ENCODE measurements at regions not wholly inside any gene's neighbourhood (a gene's known extent, or its start where the extent isn't known, plus 50 kb on each side); places are given as distances from the start of the nearest gene placed in this dataset.

GRCh38 chr4:3360777-3361176 is 68.0 kb downstream of the RGS12 start:
- H3K27ac ChIP-seq: no peak overlapping the region
- H3K9me3 ChIP-seq (replicated peaks): no peaks in the 10 kb centered on the region
- no peak overlapping the region for H3K4me3 ChIP-seq
- peaks cover 3% of the 10 kb centered on the region; the same call in 1 of the 2 replicates for H3K36me3 ChIP-seq
- no peaks in the 10 kb centered on the region for H3K4me1 ChIP-seq
- DNase-seq: no peak
- H3K27me3 ChIP-seq: no peaks in the 10 kb centered on the region

GRCh38 chr4:3361406-3361805 is 68.6 kb downstream of the RGS12 start:
- Histone ChIP-seq H3K36me3 (peaks cover 3% of the 10 kb centered on the region; the same call in 1 of the 2 replicates), H3K9me3 (replicated peaks) (no peaks in the 10 kb centered on the region), H3K4me3 (no peak overlapping the region), H3K27ac (no peak overlapping the region), H3K27me3 (no peaks in the 10 kb centered on the region), H3K4me1 (no peaks in the 10 kb centered on the region)
- no peak for DNase-seq

- Histone ChIP-seq H3K27me3 (no peaks in the 10 kb centered on the region), H3K27ac (no peak overlapping the region), H3K4me3 (no peak overlapping the region), H3K36me3 (peaks cover 3% of the 10 kb centered on the region; the same call in 1 of the 2 replicates), H3K4me1 (no peaks in the 10 kb centered on the region), H3K9me3 (replicated peaks) (no peaks in the 10 kb centered on the region)
- DNase-seq: no peak
Measured at GRCh38 chr4:3361896-3362295, 69.1 kb downstream of the RGS12 start.

GRCh38 chr4:3362431-3363287 is 69.8 kb downstream of the RGS12 start:
- Histone ChIP-seq H3K27ac (no peak overlapping the region), H3K4me1 (no peaks in the 10 kb centered on the region), H3K4me3 (no peak overlapping the region), H3K9me3 (replicated peaks) (no peaks in the 10 kb centered on the region), H3K27me3 (no peaks in the 10 kb centered on the region), H3K36me3 (no peaks in the 10 kb centered on the region; the same call in 1 of the 2 replicates)
- no peak for DNase-seq

GRCh38 chr4:3363411-3364141 is 70.8 kb downstream of the RGS12 start:
- Histone ChIP-seq H3K4me1 (no peaks in the 10 kb centered on the region), H3K27ac (no peak overlapping the region), H3K4me3 (no peak overlapping the region), H3K36me3 (no peaks in the 10 kb centered on the region; the same call in 1 of the 2 replicates), H3K27me3 (no peaks in the 10 kb centered on the region), H3K9me3 (replicated peaks) (no peaks in the 10 kb centered on the region)
- DNase-seq: no peak

DNA sequence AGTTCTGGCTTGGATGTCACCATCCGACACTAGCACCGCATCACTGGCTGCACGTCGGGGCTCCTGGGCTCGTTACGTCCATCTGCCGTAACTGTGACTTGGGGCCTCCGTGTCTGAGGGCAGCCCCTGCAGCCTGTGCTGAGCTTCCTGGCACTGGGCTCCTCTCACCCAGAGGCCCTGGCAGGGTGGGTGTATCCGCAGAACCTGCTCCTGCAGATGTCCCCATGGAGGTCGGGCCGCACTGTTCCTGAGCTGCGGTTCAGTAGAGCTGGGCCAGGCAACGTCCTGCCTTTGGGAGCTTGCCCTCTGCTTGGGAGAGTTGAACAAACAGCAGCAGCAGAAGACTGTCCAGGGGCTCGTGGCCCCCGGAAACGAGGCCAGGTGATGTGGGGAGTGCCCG is 71.4 kb downstream of the RGS12 start:
- no peak overlapping the region for H3K27ac ChIP-seq
- H3K36me3 ChIP-seq: no peaks in the 10 kb centered on the region; the same call in 1 of the 2 replicates
- no peak for DNase-seq
- H3K4me3 ChIP-seq: no peak overlapping the region
- H3K4me1 ChIP-seq: peaks cover 6% of the 10 kb centered on the region
- H3K9me3 ChIP-seq (replicated peaks): no peaks in the 10 kb centered on the region
- H3K27me3 ChIP-seq: no peaks in the 10 kb centered on the region

DNA sequence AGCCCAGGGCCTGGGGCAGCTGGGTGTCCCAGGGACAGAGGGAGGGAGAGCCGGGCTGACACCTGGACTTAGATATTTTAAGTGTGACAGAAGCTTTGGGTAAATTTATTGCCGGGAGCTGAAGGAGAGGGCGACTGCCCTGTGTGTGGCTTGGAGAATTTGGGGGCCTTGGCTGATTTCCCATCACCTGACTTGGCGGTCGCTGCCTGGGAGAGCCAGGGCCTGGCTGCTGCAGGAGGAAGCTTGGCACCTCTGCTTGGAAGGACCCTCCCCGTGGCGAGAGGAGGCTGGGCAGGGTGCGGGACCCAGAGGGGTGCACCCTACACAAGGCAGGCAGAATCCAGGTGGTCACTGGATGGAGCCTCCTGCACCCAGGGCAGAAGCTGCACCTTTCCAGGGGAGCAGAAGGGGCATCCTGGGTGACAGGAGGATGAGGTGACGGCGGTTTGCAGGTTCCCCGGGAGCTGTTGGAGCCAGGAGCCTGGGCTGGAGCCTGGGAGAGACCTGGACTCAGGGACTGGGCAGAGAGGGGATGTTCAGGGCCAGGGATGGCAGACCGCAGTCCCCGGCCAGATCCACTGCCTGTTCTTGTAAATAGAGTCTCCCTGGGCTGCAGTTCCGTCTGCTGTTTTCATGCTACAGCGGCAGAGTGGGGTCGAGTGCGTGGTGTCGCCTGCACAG is 72.0 kb downstream of the RGS12 start:
- no peak for DNase-seq
- H3K4me1 ChIP-seq: peaks cover 11% of the 10 kb centered on the region
- no peaks in the 10 kb centered on the region for H3K9me3 ChIP-seq (replicated peaks)
- no peaks in the 10 kb centered on the region; the same call in 1 of the 2 replicates for H3K36me3 ChIP-seq
- no peak overlapping the region for H3K27ac ChIP-seq
- no peak overlapping the region for H3K4me3 ChIP-seq
- no peaks in the 10 kb centered on the region for H3K27me3 ChIP-seq

GRCh38 chr4:3365326-3365725 is 72.5 kb downstream of the RGS12 start:
- DNase-seq: no peak
- Histone ChIP-seq H3K4me3 (no peak overlapping the region), H3K27me3 (no peaks in the 10 kb centered on the region), H3K9me3 (replicated peaks) (no peaks in the 10 kb centered on the region), H3K36me3 (no peaks in the 10 kb centered on the region; the same call in 1 of the 2 replicates), H3K27ac (no peak overlapping the region), H3K4me1 (peaks cover 14% of the 10 kb centered on the region)

- no peaks in the 10 kb centered on the region for H3K36me3 ChIP-seq
- no peaks in the 10 kb centered on the region for H3K9me3 ChIP-seq (replicated peaks)
- H3K27ac ChIP-seq: no peak overlapping the region
- no peak overlapping the region for H3K4me3 ChIP-seq
- DNase-seq: no peak
- peaks cover 18% of the 10 kb centered on the region for H3K4me1 ChIP-seq
- H3K27me3 ChIP-seq: no peaks in the 10 kb centered on the region
Measured at GRCh38 chr4:3365871-3366842, 73.3 kb downstream of the RGS12 start.

DNA sequence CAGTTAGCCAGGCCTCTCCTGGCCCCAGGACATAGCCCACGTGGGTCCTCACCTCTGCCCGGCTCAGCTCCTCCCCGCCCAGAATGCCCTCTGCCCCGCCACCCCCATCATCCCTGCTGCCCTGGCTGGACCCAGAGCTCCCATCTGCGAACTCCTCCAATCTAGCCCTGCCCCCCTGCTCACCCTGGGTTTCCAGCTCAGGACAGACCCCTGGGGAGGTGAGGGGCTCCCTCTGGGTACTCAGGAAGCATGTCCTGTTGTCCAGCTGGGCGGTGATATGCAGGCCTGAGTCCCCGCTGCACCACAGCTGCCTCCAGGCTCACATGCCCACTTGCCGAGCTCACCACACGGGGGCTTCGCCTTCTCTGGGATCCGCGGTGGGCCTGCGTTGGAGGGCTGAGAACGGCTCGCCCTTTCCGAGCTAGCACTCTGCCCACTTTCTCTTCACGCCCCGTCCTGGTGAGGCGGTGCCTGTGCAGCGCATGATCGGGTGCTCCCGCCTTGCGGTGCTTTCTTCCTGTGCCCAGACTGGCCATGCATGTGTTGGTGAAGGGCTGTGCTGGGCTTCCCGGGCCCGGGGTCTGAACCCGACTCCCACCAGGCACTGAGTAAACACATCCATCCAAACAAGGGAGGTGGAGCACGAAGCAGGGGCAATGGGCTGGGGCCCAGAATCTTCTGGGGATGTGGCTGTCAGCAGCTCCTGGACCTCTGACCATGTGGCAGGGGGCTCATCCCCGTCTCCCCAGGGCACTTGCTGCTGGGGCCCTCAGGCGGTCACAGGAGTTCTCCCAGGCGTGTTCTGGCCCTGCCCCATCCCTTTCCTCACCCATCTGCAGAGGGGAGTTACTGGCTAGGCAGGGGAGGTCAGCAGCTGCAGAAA is 74.3 kb downstream of the RGS12 start:
- Histone ChIP-seq H3K27ac (no peak overlapping the region), H3K27me3 (no peaks in the 10 kb centered on the region), H3K4me3 (no peak overlapping the region), H3K4me1 (peaks cover 18% of the 10 kb centered on the region), H3K9me3 (replicated peaks) (no peaks in the 10 kb centered on the region), H3K36me3 (no peaks in the 10 kb centered on the region)
- DNase-seq: no peak

- H3K36me3 ChIP-seq: no peaks in the 10 kb centered on the region
- no peak for DNase-seq
- H3K4me3 ChIP-seq: no peak overlapping the region
- H3K27ac ChIP-seq: no peak overlapping the region
- H3K4me1 ChIP-seq: peaks cover 18% of the 10 kb centered on the region
- no peaks in the 10 kb centered on the region for H3K9me3 ChIP-seq (replicated peaks)
- no peaks in the 10 kb centered on the region for H3K27me3 ChIP-seq
Measured at GRCh38 chr4:3367866-3368265, 73.9 kb upstream of the HGFAC start.

- Histone ChIP-seq H3K9me3 (replicated peaks) (no peaks in the 10 kb centered on the region), H3K27me3 (no peaks in the 10 kb centered on the region), H3K27ac (no peak overlapping the region), H3K4me1 (peaks cover 18% of the 10 kb centered on the region), H3K4me3 (no peak overlapping the region), H3K36me3 (no peaks in the 10 kb centered on the region)
- no peak for DNase-seq
Measured at GRCh38 chr4:3368334-3368733, 73.4 kb upstream of the HGFAC start.
